HG02642 (cell line): ENCODE measurements at regions not wholly inside any gene's neighbourhood (a gene's known extent, or its start where the extent isn't known, plus 50 kb on each side); places are given as distances from the start of the nearest gene placed in this dataset.

Experiments used
- ATAC-seq: cut with Tn5 transposase; IDR thresholded peaks from one replicate; pipeline ENCODE4 v1.9.1; 2021; ENCODE audit warnings: mild to moderate bottlenecking; ENCODE audit not compliant: unreplicated experiment, poor library complexity

GRCh38 chr2:19846567-19846966 lies 55.2 kb downstream of the TTC32 start:
- ATAC-seq = no peak

DNA sequence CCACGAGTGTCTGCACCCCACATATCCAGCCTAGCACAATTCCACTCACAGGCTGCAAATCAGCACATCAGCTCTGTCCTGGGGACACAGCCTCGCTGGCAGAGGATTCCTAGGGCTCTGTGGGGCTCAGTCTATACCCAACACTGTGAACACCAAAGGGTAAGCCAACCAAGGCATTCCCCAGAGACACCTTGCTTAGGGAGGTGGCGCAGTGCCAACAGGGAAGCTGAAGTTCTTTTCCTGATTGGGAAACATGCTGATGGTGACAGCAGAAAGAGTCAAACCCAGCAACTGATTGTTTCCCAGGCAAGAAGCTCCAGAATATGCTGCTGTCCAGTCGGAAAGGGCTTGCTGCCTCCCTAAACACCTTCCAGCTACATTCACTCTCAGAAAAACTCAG lies 55.8 kb downstream of the TTC32 start:
- no peak for ATAC-seq

GRCh38 chr2:19845323-19845920 lies 56.4 kb downstream of the TTC32 start:
- ATAC-seq = no peak

DNA sequence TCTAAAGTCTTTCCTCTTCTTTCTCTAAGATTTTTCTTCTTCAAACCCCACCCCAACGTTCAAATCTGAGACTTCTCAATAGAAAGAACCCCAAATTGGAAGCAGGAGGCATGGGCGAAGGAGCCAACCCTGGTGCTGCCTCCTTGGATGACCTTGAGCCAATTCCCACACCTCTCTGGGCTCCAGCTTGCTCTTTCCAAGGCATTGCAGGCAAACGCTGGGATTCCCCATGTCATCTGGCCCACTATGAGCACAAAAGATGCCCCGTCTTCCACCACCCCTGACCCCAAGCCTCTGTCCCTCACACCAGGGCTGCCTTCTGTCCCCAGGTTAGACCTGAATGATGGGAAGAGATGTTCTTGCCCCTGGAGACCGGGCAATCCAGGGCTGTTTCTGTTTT lies 57.0 kb downstream of the TTC32 start:
- ATAC-seq = no peak

DNA sequence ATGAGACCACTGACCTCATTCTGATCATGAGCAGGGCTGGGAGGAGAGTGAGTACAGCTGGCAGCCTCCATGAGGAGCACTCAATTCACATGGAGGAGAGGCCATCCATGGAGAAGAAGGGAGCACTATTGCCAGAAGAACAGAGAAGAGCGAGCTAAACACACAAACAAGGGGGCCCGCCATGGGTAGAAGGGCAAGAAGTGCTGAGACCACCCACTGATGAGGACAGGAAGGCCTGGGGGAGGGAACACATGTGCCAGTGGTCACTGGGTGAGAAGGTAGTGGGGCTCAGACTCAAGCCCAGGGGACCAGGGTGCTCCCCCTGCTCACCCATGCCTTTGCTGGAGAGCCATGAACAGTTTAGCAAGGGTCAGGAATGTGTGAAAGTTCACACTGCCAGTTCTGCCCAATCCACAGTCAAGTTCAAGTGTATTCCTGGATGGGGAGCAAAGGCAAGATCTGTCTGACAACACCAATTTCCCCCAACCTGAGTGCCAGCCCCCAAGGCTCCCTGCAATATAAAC lies 57.7 kb downstream of the TTC32 start:
- no peak for ATAC-seq

DNA sequence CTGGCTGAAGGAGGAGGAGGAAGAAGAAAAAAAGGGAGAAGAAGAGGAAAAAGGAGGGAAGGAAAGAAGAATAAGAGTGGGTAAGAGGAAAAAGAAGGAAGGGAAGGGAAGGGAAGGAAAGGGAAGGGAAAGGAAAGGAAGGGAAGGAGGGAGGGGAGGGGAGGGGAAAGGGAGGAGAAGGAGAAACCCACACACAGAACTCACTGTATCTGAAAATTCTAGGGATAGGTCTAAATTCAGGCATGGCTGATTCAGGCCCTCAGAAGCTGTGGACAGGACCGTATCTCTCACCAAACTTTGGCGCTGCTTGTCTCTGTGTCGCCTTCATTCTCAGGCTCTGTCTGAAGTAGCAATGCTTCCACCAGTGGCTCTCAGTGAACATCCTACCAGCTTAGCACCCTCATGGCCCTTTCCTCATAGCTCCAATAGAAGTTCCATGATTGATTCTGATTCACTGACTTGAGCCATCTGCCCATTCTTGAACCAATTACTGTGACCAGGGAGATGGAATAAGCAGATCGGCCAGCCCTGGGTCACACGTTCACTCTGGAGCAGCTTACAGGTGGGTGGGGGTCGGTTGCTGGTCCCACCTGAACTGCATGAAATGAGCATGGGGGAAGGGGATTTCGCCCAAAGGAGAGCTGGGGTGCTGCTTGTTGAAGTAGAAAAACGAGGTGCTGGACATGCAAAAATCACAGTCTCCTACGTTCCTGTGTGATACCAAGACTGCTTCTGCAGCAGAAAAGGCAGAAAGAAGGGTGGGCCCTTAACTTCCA lies 59.7 kb downstream of the TTC32 start:
- no peak for ATAC-seq

GRCh38 chr2:19839438-19839837 lies 62.3 kb downstream of the TTC32 start:
- no peak for ATAC-seq

GRCh38 chr2:19838616-19839015 lies 63.2 kb downstream of the TTC32 start:
- no peak for ATAC-seq

DNA sequence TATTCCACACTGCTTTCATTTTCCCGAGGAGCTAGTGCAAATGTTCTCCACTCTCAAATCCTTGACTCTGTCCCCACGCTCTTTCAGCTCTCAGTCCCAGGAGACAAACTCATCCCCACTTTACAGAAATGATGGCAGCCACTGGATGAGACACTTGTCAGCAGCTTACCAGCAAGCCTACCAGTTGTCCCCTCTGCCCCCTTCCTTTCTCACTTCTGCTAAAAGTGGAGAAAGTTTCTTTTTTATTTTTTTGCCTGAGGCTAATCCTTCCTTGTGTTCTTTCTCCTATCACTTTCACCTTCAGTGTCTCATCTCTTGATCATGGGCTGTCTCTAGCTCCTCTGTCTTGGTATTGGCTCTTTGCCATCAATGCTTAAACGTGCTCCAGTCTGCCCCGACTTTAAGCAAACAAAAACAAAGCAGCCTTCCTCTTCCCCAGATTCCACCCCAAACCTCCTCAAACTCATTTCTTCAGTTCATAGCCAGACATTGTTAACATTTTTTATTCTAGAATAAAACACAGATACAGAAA lies 64.5 kb downstream of the TTC32 start:
- ATAC-seq = no peak

DNA sequence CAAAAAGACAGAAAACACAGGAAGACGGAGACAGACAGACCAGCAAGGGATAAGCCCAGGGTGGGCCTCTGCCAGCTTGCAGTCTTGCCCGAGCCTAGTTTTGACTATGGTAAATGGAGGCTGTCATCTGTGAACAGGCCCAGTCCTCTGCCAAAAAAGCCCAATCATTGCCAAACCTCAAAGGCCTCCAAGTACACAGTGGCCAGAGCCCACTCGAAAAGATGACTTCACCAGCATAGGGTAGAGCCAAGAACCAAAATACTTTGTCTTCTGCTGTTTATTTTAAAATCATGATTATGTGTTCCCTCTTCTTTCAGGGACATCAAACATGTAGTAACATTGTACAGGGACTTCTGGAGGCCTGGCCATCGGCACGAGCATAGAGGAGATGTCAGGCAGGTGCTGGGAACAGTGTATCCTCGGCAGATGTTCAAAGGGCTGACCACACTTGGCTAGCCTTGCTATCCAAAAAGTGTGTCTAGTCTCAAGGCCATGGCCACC lies 66.0 kb downstream of the TTC32 start:
- no peak for ATAC-seq

- no peak for ATAC-seq
Measured at GRCh38 chr2:19833978-19834377, 67.8 kb downstream of the TTC32 start.

GRCh38 chr2:19829672-19830071 lies 72.1 kb downstream of the TTC32 start:
- ATAC-seq = no peak

DNA sequence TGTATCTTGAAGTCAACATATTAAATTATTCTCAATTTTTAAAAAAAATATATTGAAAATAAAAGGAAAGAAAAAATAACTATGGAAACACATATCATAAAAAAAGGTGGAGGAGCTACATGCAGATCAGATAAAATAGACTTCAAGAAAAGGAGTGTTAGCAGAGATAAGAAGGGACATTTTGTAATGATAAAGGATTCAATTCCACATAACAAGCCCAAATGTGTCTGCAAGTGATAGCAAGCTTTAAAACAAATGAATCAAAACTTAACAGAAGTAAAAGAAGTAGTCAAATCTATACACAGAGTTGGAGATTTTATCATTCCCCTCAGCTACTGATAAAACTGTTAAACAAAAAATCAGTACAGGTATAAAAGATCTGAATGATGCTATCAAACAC lies 74.9 kb downstream of the TTC32 start:
- no peak for ATAC-seq

GRCh38 chr2:19823507-19823906 lies 78.3 kb downstream of the TTC32 start:
- ATAC-seq = no peak

- no peak for ATAC-seq
Measured at GRCh38 chr2:19819097-19820065, 82.4 kb downstream of the TTC32 start.

- no peak for ATAC-seq
Measured at GRCh38 chr2:19818543-19818942, 83.2 kb downstream of the TTC32 start.

DNA sequence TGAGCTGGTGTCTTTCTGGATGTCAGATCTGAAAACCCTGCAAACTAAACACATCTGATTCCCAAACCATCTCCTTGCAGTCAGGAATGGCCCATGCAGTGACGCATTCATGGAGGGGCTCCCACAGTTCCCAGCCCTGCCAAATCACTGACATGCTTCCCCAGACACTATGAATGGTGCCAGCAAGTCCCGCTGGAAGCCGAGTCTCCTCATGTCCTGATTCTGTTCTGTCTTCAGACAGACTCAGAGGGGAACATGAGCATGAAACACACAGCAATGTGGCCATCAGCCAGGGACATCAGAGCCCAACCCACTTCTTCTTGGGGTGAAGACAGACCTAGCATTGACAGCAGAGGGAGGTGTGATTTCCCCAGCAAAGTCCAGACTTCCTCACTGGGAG lies 83.7 kb downstream of the TTC32 start:
- ATAC-seq = no peak

DNA sequence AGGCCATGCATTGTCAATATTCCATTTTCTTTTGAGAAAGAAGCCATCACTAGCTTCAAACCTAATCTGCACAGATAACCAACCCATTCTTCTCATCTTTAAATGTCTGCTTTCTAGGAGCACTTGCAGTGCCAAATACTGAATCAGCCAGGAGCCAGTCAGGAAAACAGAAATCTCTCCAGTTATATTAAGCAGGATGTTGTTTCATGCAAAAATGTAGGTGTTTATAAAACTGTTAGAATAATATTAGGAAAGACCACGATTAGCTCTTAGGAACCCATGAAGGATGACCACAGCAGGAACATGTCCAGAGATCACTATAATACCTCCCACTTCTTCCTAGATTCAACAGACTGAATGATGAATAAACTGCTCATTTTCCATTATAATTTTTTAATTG lies 86.0 kb downstream of the TTC32 start:
- ATAC-seq = no peak

DNA sequence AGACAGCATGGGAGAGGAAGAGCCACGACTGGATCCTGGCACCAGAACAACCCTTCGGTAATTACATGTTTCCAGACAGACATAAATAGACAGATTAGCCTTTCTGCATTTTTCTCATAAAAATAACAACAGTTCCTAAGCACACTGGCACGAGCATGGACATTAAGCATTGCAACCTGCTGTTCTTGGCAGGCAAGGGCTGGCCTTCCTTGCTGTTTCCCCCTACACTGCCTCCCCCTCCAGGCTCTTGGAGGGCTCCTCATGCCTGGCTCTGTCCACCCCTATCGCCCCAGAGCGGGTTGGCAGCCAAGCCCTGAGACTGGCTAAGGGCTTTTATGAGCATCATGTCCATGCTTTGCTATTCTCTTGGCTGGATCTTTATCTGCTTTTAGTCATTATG lies 89.6 kb downstream of the TTC32 start:
- no peak for ATAC-seq

GRCh38 chr2:19811186-19811585 lies 90.6 kb downstream of the TTC32 start:
- no peak for ATAC-seq
